ENCODE measurements at regions not wholly inside any gene's neighbourhood (a gene's known extent, or its start where the extent isn't known, plus 50 kb on each side); places are given as distances from the start of the nearest gene placed in this dataset.

GRCh38 chr11:105486929-105487328 is 122.9 kb upstream of the GRIA4 start (continued):
- TF ChIP-seq ZNF3 (CRISPR knock-in tag; IDR thresholded peaks at IDR 0.05) = no peak

- intact Hi-C loops (cut with micrococcal nuclease) = no loop called here
- Histone ChIP-seq H3K27ac (ENCODE audit: extremely low read depth, low read depth, low read length) (no peak overlapping the region), H3K79me2 (ENCODE audit: control insufficient read depth, insufficient read depth, low read length) (no peaks in the 10 kb centered on the region), H2AFZ (ENCODE audit: low read depth, low read length) (no peak overlapping the region), H3K27me3 (ENCODE audit: control insufficient read depth in 2 of 2, insufficient read depth in 2 of 2, low read length in 2 of 2) (no peaks in the 10 kb centered on the region), H3K4me3 (no peak overlapping the region), H4K20me1 (replicated peaks; ENCODE audit: control insufficient read depth, insufficient read depth, low read length) (no peaks in the 10 kb centered on the region), H3K9me3 (replicated peaks; ENCODE audit: control insufficient read depth, insufficient read depth, low read depth, low read length) (no peaks in the 10 kb centered on the region), H3K36me3 (ENCODE audit: control insufficient read depth, insufficient read depth, low read length) (no peaks in the 10 kb centered on the region), H3K4me1 (replicated peaks in 1 of 2; ENCODE audit: control insufficient read depth in 2 of 2, insufficient read depth in 2 of 2, low read length in 2 of 2) (no peaks in the 10 kb centered on the region), H3K9me1 (ENCODE audit: control insufficient read depth, insufficient read depth, low read length) (no peaks in the 10 kb centered on the region), H3K4me2 (ENCODE audit: insufficient read depth, low read length) (no peak overlapping the region), H3K9ac (ENCODE audit: insufficient read depth in 1 of 2, low read depth in 2 of 2, low read length in 2 of 2) (no peak overlapping the region)
- FAIRE-seq (no peak), ATAC-seq (no peak), DNase-seq (ENCODE audit: extremely low read depth in 1 of 4, low spot score in 3 of 4) (no peak)
- in situ Hi-C loops (cut with MboI) = no loop called here
- WGBS (ENCODE audit: insufficient coverage, low coverage, missing lambda C conversion rate) = 83% methylated on average over 1 of the region's 1 CpG
- ChIA-PET CTCF (ENCODE audit: low intra/inter-chr PET ratio) (no interaction called here), POLR2A (no interaction called here)
- no TSS peak for BruUV-seq (replicated peaks)
- no peak for TF ChIP-seq SP2 (IDR thresholded peaks at IDR 0.05; ENCODE audit: extremely low read depth, low read depth, low read length, poor library complexity, severe bottlenecking)
- no peak for TF ChIP-seq ZBTB11 (CRISPR knock-in tag; IDR thresholded peaks at IDR 0.05)
- no peak for TF ChIP-seq ZBTB33 (CRISPR knock-in tag; IDR thresholded peaks at IDR 0.05)
- TF ChIP-seq ZBTB2 (IDR thresholded peaks at IDR 0.05) = no peak
- TF ChIP-seq TAF7 (tag; IDR thresholded peaks at IDR 0.05) = no peak
- no peak for TF ChIP-seq ELF1 (tag; IDR thresholded peaks at IDR 0.05)
- no peak for TF ChIP-seq BRD4 (IDR thresholded peaks at IDR 0.05)
- TF ChIP-seq MEIS2 (IDR thresholded peaks at IDR 0.05; ENCODE audit: partially characterized antibody) = no peak
- no peak for TF ChIP-seq FOS (IDR thresholded peaks at IDR 0.05; ENCODE audit: extremely low read depth, insufficient read length)
- TF ChIP-seq SOX6 (IDR thresholded peaks at IDR 0.05) = no peak
- no peak for TF ChIP-seq POLR2H (tag; IDR thresholded peaks at IDR 0.05; ENCODE audit: low read depth)
- no peak for TF ChIP-seq IFI16 (CRISPR knock-in tag; IDR thresholded peaks at IDR 0.05)
- TF ChIP-seq ZNF436 (CRISPR knock-in tag; IDR thresholded peaks at IDR 0.05) = no peak
- no peak for TF ChIP-seq TFAM (CRISPR knock-in tag; conservative IDR thresholded peaks at IDR 0.05)
Observed at GRCh38 chr11:105469931-105470330, 139.9 kb upstream of the GRIA4 start.
